ENCODE measurements at regions not wholly inside any gene's neighbourhood (a gene's known extent, or its start where the extent isn't known, plus 50 kb on each side); places are given as distances from the start of the nearest gene placed in this dataset.

DNA sequence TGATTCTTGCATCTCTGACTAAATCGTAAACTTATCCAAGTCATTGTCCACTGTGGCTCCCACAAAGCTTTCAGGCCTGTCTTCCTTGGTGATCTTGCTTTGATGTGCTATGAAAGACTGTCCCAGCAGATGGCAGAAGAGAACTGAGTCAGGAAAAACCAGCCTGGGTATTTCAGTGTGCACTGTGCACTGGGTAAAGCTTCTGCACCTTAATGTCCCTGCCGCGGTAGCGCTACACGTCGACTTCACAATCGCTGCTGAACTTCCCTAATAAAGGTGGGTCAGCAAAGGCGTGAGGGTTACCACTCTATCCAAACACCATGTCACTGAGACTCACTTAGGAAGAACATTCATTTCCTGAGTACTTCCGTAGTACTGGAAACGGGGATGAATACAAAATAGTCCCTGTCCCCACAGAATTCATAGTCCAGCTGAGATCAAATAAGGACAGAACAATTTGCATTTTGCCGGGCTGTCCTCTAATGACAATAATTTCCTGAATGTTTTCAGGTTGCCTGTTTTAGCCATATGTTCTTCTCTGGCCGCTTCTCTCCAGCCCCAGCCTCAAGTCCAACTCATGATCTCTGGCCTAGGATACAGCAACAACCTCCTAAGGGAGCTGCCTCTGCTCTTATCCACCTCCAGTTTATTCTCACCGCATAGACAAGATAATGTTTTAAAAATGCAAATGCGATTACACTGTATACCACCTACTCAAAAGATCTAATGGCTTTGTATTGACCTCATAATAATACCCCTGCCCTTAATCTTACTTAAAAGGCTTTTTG is 83.6 kb upstream of the AKAP13 start:
- H3K4me1 ChIP-seq (ENCODE audit: control insufficient read depth in 1 of 2, insufficient read depth in 1 of 2, low read depth in 1 of 2, low read length in 1 of 2) = no peaks in the 10 kb centered on the region
- no peak for TF ChIP-seq CTCF (IDR thresholded peaks at IDR 0.05)
- no peaks in the 10 kb centered on the region for H3K36me3 ChIP-seq
- H3K27me3 ChIP-seq = peaks cover 12% of the 10 kb centered on the region
- no peak overlapping the region for H3K4me3 ChIP-seq (ENCODE audit: low read depth in 1 of 2, low read length in 1 of 2)
- H3K9me3 ChIP-seq = no peaks in the 10 kb centered on the region
- no peak overlapping the region for H3K27ac ChIP-seq

- TF ChIP-seq CTCF (IDR thresholded peaks at IDR 0.05) = no peak
These were observed 82.9 kb upstream of the AKAP13 start for GRCh38 chr15:85297537-85297936.

GRCh38 chr15:85298366-85298765 is 82.0 kb upstream of the AKAP13 start:
- Histone ChIP-seq H3K4me3 (ENCODE audit: low read depth in 1 of 2, low read length in 1 of 2) (no peak overlapping the region), H3K27me3 (peaks cover 12% of the 10 kb centered on the region), H3K9me3 (no peaks in the 10 kb centered on the region), H3K27ac (no peak overlapping the region), H3K4me1 (ENCODE audit: control insufficient read depth in 1 of 2, insufficient read depth in 1 of 2, low read depth in 1 of 2, low read length in 1 of 2) (no peaks in the 10 kb centered on the region), H3K36me3 (no peaks in the 10 kb centered on the region)
- no peak for TF ChIP-seq CTCF (IDR thresholded peaks at IDR 0.05)

More at GRCh38 chr15:85297537-85297936, 82.9 kb upstream of the AKAP13 start:
- Histone ChIP-seq H3K4me1 (ENCODE audit: control insufficient read depth in 1 of 2, insufficient read depth in 1 of 2, low read depth in 1 of 2, low read length in 1 of 2) (no peaks in the 10 kb centered on the region), H3K27ac (no peak overlapping the region), H3K9me3 (no peaks in the 10 kb centered on the region), H3K4me3 (ENCODE audit: low read depth in 1 of 2, low read length in 1 of 2) (no peak overlapping the region), H3K36me3 (no peaks in the 10 kb centered on the region), H3K27me3 (peaks cover 12% of the 10 kb centered on the region)

DNA sequence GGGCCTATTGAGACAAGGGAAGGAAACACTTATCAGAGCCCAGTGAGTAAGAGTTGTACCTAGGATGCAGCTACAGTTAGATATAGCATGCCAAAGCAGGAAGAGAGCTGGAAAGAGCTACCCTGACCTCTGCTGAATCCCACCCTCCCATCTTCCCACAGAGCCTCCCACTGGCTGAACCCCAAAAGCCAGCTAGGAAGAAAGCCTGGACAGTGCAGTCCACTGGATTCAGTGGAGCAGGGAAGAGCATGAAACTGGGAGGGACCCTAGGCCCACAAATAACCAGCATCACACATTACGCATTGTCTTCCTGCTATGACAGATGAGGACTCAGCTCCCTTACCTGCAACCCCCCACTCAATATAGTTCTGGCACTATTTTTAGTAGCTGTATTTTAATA is 81.5 kb upstream of the AKAP13 start:
- Histone ChIP-seq H3K9me3 (no peaks in the 10 kb centered on the region), H3K4me1 (ENCODE audit: control insufficient read depth in 1 of 2, insufficient read depth in 1 of 2, low read depth in 1 of 2, low read length in 1 of 2) (no peaks in the 10 kb centered on the region), H3K27ac (no peak overlapping the region), H3K36me3 (no peaks in the 10 kb centered on the region), H3K27me3 (peaks cover 12% of the 10 kb centered on the region), H3K4me3 (ENCODE audit: low read depth in 1 of 2, low read length in 1 of 2) (no peak overlapping the region)
- TF ChIP-seq CTCF (IDR thresholded peaks at IDR 0.05) = no peak

GRCh38 chr15:85302271-85302670 is 78.1 kb upstream of the AKAP13 start:
- no peak overlapping the region for H3K27ac ChIP-seq
- H3K4me3 ChIP-seq (ENCODE audit: low read depth in 1 of 2, low read length in 1 of 2) = no peak overlapping the region
- H3K4me1 ChIP-seq (ENCODE audit: control insufficient read depth in 1 of 2, insufficient read depth in 1 of 2, low read depth in 1 of 2, low read length in 1 of 2) = no peaks in the 10 kb centered on the region
- no peaks in the 10 kb centered on the region for H3K36me3 ChIP-seq
- peaks cover 4% of the 10 kb centered on the region for H3K27me3 ChIP-seq
- H3K9me3 ChIP-seq = no peaks in the 10 kb centered on the region
- no peak for TF ChIP-seq CTCF (IDR thresholded peaks at IDR 0.05)

All from neutrophil (primary cell).